ENCODE measurements at regions not wholly inside any gene's neighbourhood (a gene's known extent, or its start where the extent isn't known, plus 50 kb on each side); places are given as distances from the start of the nearest gene placed in this dataset.

DNA sequence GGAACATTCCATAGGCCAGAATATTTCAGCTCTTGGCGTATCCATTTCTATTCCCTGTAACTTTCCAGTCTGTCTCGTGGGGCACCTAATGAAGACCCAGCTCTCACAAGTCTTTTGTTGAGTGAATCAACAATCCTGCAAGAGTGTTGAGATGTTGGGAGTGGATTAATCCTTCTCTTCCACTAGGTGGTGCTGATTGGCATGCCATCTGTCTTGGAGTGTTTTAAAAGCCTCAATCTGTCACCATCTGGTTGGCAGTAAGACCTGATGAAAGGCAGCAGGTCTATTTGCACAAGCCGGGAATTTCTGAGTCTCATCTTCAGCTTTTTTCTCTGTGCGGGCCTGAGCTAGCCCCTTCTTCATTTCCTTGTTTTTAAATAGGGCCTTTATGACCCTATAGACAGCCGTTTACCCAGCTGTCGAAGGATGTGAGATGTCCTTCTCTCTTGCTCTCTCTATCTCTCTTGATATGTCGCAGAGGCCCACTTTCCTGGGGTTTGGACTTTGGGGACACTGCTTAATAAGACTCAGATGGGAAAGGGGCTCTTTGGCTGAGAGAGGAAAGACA is 180.5 kb downstream of the ZNF365 start:
- peak in 1 of 2 experiments; percentile 5 for DNase-seq

DNA sequence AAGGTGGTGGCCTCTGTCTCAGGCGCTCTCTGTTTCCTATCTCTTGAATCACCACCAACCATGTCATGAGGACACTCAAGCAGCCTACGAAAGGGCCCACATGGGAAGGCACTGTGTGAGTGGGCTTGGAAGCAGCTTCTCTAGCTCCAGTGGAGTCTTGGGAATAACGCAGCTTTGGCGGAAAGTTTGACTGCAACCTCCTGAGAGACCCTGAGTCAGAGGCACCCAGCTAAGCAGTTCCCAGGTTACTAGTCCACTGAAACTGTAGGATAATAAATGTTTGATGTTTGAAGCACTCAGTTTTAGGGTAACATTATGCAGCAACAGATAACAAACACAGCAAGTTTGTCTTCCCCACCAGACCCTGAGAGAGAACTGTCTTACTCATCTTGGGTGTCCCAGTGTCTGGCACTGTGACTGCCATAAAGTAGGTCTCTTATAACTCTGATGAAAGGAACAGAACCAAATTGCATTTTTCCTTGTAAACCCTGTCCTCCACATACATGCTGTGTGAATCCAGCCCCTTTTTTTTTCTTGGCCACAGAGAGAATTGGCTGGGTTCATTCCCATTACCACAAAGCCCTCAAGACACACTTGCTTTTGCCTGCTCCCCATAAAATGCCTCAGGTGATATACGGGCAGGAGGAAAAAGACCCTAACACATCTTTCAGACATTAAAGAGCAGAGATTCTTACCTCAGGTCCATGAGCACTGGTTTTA is 185.5 kb downstream of the ZNF365 start:
- no peak for DNase-seq

GRCh38 chr10:62560201-62560819 is 186.1 kb downstream of the ZNF365 start:
- DNase-seq, result no peak

DNA sequence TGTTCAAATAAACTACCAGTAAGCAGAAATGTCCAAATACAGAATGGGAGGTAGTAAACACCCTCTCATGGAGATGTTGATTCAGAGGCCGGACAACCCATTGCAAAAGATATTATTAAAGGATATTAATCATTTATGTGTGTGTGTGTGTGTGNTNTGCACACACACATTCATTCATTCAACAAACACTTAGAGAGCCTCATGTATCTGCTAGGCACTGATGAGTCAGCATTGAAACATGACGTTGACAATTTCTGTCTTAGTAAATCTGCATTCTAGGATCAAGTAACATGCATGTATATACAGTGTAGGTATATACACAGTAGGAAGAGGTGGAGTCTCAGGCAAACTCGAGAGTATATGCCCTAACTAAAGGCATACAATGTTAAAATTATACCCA is 187.0 kb downstream of the ZNF365 start:
- DNase-seq, result no peak

DNA sequence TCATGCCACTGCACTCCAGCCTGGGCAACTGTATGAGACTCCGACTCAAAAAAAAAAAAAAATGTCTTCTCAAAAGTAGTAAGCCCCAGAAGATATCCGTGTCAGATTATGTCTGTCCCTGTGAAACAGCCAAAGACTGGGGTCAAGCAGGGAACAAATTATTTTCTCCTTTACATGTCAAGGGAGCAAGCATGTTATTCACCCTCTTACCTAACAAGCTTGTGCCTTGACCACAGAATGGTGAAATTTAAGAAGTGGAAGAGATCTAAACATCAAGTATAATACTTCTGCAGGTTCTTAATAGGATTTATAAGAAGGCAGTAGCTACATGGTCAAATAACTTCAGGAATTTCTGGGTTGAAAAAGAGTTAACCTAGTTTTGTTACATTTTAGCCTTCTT is 187.9 kb downstream of the ZNF365 start:
- DNase-seq, result no peak

GRCh38 chr10:62562795-62563194 is 188.6 kb downstream of the ZNF365 start:
- no peak for DNase-seq

DNA sequence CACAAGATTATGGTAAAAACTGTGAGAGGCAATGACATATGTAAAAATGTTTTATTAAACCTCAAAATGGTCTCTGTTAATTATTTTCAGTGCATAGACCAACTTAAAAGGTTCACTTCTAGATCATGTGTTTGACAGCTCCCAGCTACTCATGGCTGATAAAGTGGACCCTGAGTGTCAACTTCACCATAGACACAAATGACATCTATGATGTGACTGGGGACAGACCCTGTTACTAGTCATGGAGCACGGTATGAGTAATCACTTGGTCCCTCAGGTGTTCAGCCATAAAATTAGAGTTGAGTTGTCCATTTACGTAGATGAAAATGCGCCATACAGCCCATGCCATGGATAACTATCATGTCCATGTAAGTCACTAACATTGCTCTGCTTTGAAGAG is 199.8 kb downstream of the ZNF365 start:
- no peak for DNase-seq

DNA sequence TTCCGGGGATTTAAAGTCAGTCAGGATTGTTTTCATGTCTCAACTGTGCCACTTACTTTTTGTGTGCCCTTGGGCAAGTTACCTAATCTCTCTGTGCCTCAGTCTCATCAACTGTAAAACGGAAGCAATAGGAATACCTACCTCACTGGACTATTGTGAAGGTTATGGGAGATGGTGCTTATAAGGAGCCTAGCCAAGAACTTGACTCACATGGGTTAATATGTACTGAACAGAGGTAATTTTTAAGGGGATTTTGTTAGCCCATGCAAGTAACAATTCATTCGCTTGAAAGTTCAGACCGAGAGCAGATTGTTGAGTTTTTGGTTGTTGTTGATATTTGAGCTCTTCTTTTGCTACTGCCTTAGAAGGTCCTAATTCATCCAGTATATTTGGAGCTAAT is 202.9 kb downstream of the ZNF365 start:
- no peak for DNase-seq

DNA sequence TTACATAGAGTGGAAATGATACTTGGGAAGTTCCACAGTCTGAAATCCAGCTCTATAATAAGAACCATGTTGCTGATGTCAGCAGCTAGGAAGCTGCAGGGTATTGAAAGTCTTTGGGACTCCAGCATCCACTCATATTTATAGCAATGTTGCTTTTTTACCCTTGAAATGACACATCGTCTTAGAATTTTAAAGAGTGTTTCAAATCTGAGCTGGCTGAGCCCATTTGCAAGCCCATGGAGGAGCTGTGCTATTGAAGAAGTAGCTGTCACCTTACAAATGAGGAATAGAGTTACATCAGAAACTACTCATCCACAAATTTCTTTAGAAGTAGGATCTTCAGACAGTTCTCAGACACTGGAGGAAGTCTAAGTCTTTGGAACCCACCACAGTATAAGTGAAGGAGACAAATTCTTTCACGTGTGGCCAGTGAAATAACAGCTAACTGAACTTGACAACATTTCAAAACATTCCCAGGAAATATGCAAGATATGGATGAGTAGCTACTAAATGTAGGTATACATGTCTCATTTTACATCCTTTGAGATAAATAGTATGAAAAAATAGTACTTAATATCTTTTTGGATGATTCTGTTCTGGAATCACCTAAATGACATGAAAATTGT is 203.6 kb downstream of the ZNF365 start:
- no peak for DNase-seq

- DNase-seq, result no peak
Observed at GRCh38 chr10:62578301-62578700, 204.1 kb downstream of the ZNF365 start.

DNA sequence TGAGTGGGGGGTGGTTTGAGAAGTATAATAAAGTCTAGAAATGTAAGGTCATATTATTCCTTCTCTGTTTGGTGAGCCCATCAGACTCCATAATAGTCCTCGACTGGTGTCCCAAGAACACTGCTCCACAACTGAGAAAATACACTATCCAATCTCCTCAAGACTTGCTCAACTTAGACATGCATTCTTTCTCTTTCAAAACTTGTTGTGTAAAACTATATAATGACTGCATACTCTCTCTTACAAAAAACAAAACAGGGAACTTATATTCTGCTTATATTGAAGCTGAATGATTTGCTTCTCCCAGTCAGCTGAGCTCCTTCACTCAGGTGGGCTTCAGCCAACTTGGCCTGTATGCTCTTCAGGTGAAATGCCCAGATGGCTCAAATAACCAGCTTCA is 204.7 kb downstream of the ZNF365 start:
- no peak for DNase-seq

DNA sequence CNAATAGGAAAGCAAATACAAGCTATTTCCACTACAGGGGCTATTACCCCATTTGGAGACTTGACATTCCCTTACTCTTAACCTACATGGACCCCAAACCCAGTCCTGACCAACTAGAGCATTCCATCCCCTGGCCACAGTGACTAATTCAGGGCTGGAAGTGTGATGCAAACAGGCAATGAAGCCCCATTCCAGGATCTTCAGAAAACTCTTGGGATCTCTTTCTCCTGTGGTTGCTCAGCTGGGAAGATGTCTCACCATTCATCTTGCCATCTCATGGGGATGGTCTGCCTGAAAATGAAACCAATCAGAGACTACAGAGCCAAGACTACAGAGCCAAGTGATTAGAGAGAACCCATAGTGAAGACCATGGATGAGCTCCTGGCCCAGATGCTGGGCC is 206.2 kb downstream of the ZNF365 start:
- DNase-seq, result no peak

DNA sequence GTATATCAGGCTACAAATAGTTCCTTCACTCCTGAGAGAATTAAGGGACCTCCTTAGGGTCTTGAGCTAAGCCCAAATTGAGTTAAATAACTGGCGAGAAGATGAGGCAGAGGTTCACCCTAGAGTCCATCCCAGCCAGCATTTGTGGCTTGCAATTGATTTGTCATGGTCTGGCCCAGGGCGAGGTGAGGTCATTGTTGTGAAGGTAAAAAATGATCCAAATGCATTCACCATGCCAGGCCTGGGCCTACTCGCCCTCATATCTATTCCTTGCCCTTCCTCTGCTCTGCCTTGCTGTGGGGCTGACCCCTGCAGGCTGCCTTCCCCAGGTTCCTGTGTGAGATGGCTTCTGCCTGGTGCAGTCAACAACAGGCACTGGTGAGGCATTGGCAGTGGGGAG is 207.2 kb downstream of the ZNF365 start:
- DNase-seq, result no peak

DNA sequence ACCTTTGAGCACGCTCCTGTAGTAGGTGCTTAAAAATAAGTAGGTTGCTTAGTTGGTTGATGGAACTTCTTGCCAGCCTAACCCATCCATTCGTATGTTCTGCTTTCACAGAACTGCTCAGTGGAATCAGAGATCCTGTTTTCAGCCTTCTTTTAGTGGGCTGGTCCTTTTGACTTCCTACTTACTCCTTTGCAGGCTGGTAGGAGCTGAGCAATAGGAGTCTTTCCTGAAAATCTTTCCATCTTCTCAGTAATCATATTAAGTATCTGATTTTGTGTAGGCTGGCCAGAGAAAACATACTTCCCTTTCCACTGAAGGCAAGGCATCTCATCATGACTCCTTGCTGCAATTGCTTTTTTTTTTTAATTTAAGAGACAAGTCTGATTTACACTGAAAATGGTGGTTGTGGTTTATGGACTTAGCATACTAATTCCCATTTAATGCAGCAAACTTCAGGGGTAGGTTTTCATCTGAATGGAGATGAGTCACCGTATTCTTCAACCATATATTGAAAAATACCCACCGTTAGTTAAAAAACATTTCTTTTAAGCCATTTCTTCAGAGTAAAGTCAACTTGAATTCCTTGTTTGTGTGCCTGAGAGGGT is 208.0 kb downstream of the ZNF365 start:
- no peak for DNase-seq

- no peak for DNase-seq
Observed at GRCh38 chr10:62582804-62583208, 208.6 kb downstream of the ZNF365 start.

- DNase-seq, result no peak
Observed at GRCh38 chr10:62583876-62584615, 209.9 kb downstream of the ZNF365 start.

DNA sequence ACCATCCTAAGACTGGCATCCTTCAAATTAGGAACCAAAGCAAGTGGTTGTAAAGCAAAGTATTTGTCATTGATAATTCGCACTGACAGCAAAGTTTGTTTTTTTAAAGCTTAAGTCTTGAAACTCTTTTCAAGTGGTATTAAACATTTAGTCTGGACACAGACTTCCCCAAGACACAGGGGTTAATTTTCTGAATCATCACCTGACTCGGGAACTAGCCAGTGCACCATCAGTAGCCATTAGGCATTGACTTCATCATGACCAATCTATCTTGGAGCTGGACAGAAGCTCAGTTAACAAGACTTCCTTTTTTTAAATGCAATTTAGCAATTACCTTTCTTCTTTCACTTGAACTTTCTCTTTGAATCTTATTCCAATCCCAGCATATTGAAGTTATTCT is 210.6 kb downstream of the ZNF365 start:
- DNase-seq, result no peak

DNA sequence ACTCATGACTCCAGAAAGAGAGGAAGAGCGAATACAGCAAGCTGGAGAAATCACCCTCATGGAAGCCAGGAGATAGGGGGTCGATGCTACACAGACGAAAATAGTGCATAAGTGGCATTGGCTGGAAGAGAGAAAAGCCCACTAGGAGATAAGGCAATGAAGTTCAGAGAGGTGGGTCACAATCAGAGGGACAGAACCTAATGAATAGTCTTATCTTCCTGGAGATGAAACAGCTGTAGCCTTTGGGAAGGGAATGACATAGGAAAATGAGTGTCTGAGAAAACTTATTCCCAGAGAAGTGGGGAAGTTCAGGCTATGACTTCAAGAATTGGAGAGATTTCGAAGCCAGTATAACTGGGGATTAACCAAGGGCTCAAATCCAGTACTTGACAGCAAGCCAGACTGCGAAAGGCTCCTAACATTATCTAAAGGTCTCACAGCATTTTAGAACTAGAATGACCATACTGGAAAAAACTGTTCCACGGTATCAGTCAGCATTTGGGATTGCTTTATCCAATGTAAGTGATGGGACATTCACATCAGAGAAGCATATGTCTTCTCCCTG is 211.1 kb downstream of the ZNF365 start:
- DNase-seq, result no peak

- no peak for DNase-seq
Observed at GRCh38 chr10:62587011-62587410, 212.8 kb downstream of the ZNF365 start.

- DNase-seq, result no peak
Observed at GRCh38 chr10:62588116-62588515, 213.9 kb downstream of the ZNF365 start.

DNA sequence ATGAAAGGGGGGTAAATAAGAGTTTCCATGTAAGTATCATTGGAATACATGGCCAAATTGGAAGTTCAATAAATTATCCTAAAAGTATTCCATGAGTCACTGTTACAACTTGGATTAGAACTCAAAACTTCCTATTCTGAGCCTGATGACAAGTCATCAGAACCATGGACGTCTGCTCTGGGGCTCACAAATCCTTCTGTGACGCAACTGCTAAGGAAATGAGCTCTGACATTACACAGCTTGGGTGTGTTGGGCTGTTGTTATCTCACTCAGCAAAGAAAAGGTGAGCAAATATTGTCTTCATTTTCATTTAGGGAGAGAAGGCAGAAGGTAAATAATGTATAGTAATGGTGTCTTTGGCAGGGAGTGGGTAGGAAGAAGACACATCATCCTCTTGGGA is 214.8 kb upstream of the ADO start:
- DNase-seq, result no peak

DNA sequence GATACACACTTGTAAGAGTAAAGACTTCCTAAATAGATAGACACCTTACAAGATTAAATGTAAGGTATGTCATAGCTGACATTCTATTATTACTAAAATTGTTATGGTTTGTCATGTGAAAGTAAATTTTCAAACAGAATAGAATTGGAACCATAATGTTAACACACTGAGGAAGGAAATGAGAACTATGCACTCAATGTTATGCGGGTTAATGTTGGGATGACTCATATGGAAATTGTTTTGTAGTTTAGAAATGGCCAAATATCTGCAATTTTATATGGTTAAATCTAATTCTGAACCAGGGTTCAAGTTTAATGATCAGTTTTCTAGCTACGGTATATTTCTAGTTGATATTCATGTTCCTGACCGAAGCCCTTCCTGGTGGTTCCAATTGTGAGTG is 214.2 kb upstream of the ADO start:
- no peak for DNase-seq

DNA sequence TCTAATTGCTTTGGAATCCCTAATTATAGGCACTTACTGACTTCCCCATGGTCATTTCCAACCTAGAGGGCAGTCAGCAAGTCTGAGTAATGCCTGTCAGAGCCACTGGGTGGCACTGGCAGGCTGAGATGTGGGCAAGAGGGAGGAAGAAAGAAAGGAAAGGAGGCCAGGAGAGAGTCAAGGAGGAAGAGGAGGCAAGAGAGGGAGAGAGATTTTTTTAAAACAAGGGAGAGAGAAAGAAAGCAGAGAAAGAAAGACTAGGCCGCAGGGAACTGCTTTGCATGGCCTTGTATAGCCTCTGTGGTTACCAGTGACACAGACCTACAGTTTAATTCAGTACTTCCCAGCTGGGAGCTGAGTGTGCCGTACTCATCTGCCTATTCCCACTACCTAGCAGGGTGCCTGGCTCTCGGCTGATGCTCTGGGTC is 210.4 kb upstream of the ADO start:
- peak; percentile 42 to 48 for DNase-seq
